ENCODE measurements at regions not wholly inside any gene's neighbourhood (a gene's known extent, or its start where the extent isn't known, plus 50 kb on each side); places are given as distances from the start of the nearest gene placed in this dataset.

- H3K27me3 Mint-ChIP-seq (ENCODE audit: low read depth) = no peaks in the 10 kb centered on the region
- no peak overlapping the region for H3K4me3 Mint-ChIP-seq
- no peaks in the 10 kb centered on the region for H3K4me1 Mint-ChIP-seq (ENCODE audit: low read depth)
- no peak overlapping the region for H3K27ac Mint-ChIP-seq
- H3K9me3 Mint-ChIP-seq = no peaks in the 10 kb centered on the region
- ATAC-seq (replicated peaks in 1 of 2) (no peak), DNase-seq (no peak)
- no peaks in the 10 kb centered on the region for H3K36me3 Mint-ChIP-seq (ENCODE audit: insufficient read depth in 2 of 2)
Measured at GRCh38 chr1:4156241-4156973, 256.3 kb upstream of the C1orf174 start.

- DNase-seq = no peak
- H3K27ac Mint-ChIP-seq = no peak overlapping the region
- no peak for ATAC-seq (replicated peaks in 1 of 2)
- H3K27me3 Mint-ChIP-seq (ENCODE audit: low read depth) = no peaks in the 10 kb centered on the region
- H3K4me3 Mint-ChIP-seq = no peak overlapping the region
- H3K4me1 Mint-ChIP-seq (ENCODE audit: low read depth) = no peaks in the 10 kb centered on the region
- no peaks in the 10 kb centered on the region for H3K9me3 Mint-ChIP-seq
- H3K36me3 Mint-ChIP-seq (ENCODE audit: insufficient read depth in 2 of 2) = no peaks in the 10 kb centered on the region
Measured at GRCh38 chr1:4160181-4160580, 260.1 kb upstream of the C1orf174 start.

GRCh38 chr1:4161366-4162006 lies 261.4 kb upstream of the C1orf174 start:
- no peak for DNase-seq
- H3K9me3 Mint-ChIP-seq = no peaks in the 10 kb centered on the region
- no peak for ATAC-seq (replicated peaks in 1 of 2)
- no peaks in the 10 kb centered on the region for H3K36me3 Mint-ChIP-seq (ENCODE audit: insufficient read depth in 2 of 2)
- peaks cover 9% of the 10 kb centered on the region for H3K27me3 Mint-ChIP-seq (ENCODE audit: low read depth)
- H3K4me3 Mint-ChIP-seq = no peak overlapping the region
- H3K27ac Mint-ChIP-seq = no peak overlapping the region
- no peaks in the 10 kb centered on the region for H3K4me1 Mint-ChIP-seq (ENCODE audit: low read depth)

- no peak for DNase-seq
- no peak for ATAC-seq (replicated peaks in 1 of 2)
- Mint-ChIP-seq H3K9me3 (no peaks in the 10 kb centered on the region), H3K4me3 (no peak overlapping the region), H3K27me3 (ENCODE audit: low read depth) (peaks cover 17% of the 10 kb centered on the region), H3K27ac (no peak overlapping the region), H3K4me1 (ENCODE audit: low read depth) (no peaks in the 10 kb centered on the region), H3K36me3 (ENCODE audit: insufficient read depth in 2 of 2) (no peaks in the 10 kb centered on the region)
Measured at GRCh38 chr1:4164965-4165364, 264.9 kb upstream of the C1orf174 start.

GRCh38 chr1:4165686-4166300 lies 265.7 kb upstream of the C1orf174 start:
- Mint-ChIP-seq H3K9me3 (no peaks in the 10 kb centered on the region), H3K4me3 (no peak overlapping the region), H3K4me1 (ENCODE audit: low read depth) (no peaks in the 10 kb centered on the region), H3K27ac (no peak overlapping the region), H3K27me3 (ENCODE audit: low read depth) (peaks cover 17% of the 10 kb centered on the region), H3K36me3 (ENCODE audit: insufficient read depth in 2 of 2) (no peaks in the 10 kb centered on the region)
- DNase-seq (no peak), ATAC-seq (replicated peaks in 1 of 2) (no peak)

- no peak overlapping the region for H3K4me3 Mint-ChIP-seq
- H3K27me3 Mint-ChIP-seq (ENCODE audit: low read depth) = peaks cover 17% of the 10 kb centered on the region
- ATAC-seq (replicated peaks in 1 of 2) (no peak), DNase-seq (no peak)
- no peaks in the 10 kb centered on the region for H3K4me1 Mint-ChIP-seq (ENCODE audit: low read depth)
- H3K9me3 Mint-ChIP-seq = no peaks in the 10 kb centered on the region
- no peak overlapping the region for H3K27ac Mint-ChIP-seq
- no peaks in the 10 kb centered on the region for H3K36me3 Mint-ChIP-seq (ENCODE audit: insufficient read depth in 2 of 2)
Measured at GRCh38 chr1:4166713-4167112, 266.6 kb upstream of the C1orf174 start.

- DNase-seq (no peak), ATAC-seq (replicated peaks in 1 of 2) (no peak)
- Mint-ChIP-seq H3K36me3 (ENCODE audit: insufficient read depth in 2 of 2) (no peaks in the 10 kb centered on the region), H3K9me3 (no peaks in the 10 kb centered on the region), H3K27me3 (ENCODE audit: low read depth) (peaks cover 26% of the 10 kb centered on the region), H3K4me1 (ENCODE audit: low read depth) (no peaks in the 10 kb centered on the region), H3K27ac (no peak overlapping the region), H3K4me3 (no peak overlapping the region)
Measured at GRCh38 chr1:4169991-4170390, 269.9 kb upstream of the C1orf174 start.

GRCh38 chr1:4170548-4171340 lies 270.7 kb upstream of the C1orf174 start:
- H3K4me3 Mint-ChIP-seq = no peak overlapping the region
- no peak for DNase-seq
- peaks cover 20% of the 10 kb centered on the region for H3K27me3 Mint-ChIP-seq (ENCODE audit: low read depth)
- H3K4me1 Mint-ChIP-seq (ENCODE audit: low read depth) = no peaks in the 10 kb centered on the region
- no peak overlapping the region for H3K27ac Mint-ChIP-seq
- no peaks in the 10 kb centered on the region for H3K9me3 Mint-ChIP-seq
- ATAC-seq (replicated peaks in 1 of 2) = no peak
- no peaks in the 10 kb centered on the region for H3K36me3 Mint-ChIP-seq (ENCODE audit: insufficient read depth in 2 of 2)

GRCh38 chr1:4171480-4172450 lies 271.7 kb upstream of the C1orf174 start:
- Mint-ChIP-seq H3K4me1 (ENCODE audit: low read depth) (no peaks in the 10 kb centered on the region), H3K36me3 (ENCODE audit: insufficient read depth in 2 of 2) (no peaks in the 10 kb centered on the region), H3K9me3 (no peaks in the 10 kb centered on the region), H3K27ac (no peak overlapping the region), H3K4me3 (no peak overlapping the region), H3K27me3 (ENCODE audit: low read depth) (peaks cover 14% of the 10 kb centered on the region)
- DNase-seq (no peak), ATAC-seq (replicated peaks in 1 of 2) (no peak)

- no peak overlapping the region for H3K27ac Mint-ChIP-seq
- H3K9me3 Mint-ChIP-seq = no peaks in the 10 kb centered on the region
- H3K4me3 Mint-ChIP-seq = no peak overlapping the region
- peak; percentile 43 to 77 for ATAC-seq (replicated peaks in 1 of 2)
- DNase-seq = peak; percentile 27 to 53
- H3K36me3 Mint-ChIP-seq (ENCODE audit: insufficient read depth in 2 of 2) = no peaks in the 10 kb centered on the region
- no peaks in the 10 kb centered on the region for H3K4me1 Mint-ChIP-seq (ENCODE audit: low read depth)
- peaks cover 9% of the 10 kb centered on the region for H3K27me3 Mint-ChIP-seq (ENCODE audit: low read depth)
Measured at GRCh38 chr1:4172644-4173599, 272.9 kb upstream of the C1orf174 start.

- H3K27me3 Mint-ChIP-seq (ENCODE audit: low read depth) = peaks cover 9% of the 10 kb centered on the region
- no peak overlapping the region for H3K4me3 Mint-ChIP-seq
- no peaks in the 10 kb centered on the region for H3K36me3 Mint-ChIP-seq (ENCODE audit: insufficient read depth in 2 of 2)
- H3K4me1 Mint-ChIP-seq (ENCODE audit: low read depth) = no peaks in the 10 kb centered on the region
- ATAC-seq (replicated peaks in 1 of 2) (no peak), DNase-seq (no peak)
- no peak overlapping the region for H3K27ac Mint-ChIP-seq
- H3K9me3 Mint-ChIP-seq = no peaks in the 10 kb centered on the region
Measured at GRCh38 chr1:4173731-4174130, 273.7 kb upstream of the C1orf174 start.

Data from activated T-cell treated with anti-CD3 and anti-CD28 coated beads, Interleukin-2, amount 50 U/mL, for 72 hours (primary cell).